GM23338 (cell line): ENCODE measurements at regions not wholly inside any gene's neighbourhood (a gene's known extent, or its start where the extent isn't known, plus 50 kb on each side); places are given as distances from the start of the nearest gene placed in this dataset.

Experiments used
- ATAC-seq: fragments of 200-7000 bp; cut with Tn5 transposase; 3 replicates; pipeline ENCODE4 v1.9.1; 2020
- DNase-seq: peaks from one replicate; pipeline ENCODE4 v3.0.0-alpha.2; 2015; ENCODE audit warnings: low spot score
- H2AFZ ChIP-seq: fragments of 200-600 bp; sonication (generic); 2 replicates; pipeline ENCODE4 v1.8.0; 2016; ENCODE audit warnings: antibody characterized with exemption, mild to moderate bottlenecking, moderate library complexity
- H3F3A ChIP-seq: fragments of 200-600 bp; sonication (generic); replicated peaks from 2 replicates; pipeline ENCODE4 v1.8.0; 2017; ENCODE audit warnings: antibody characterized with exemption, mixed run types, low read depth
- H3K27ac ChIP-seq: fragments of 200-600 bp; sonication (generic); 2 replicates; pipeline ENCODE4 v1.6.1; 2016; ENCODE audit warnings: low read depth
- H3K27me3 ChIP-seq: fragments of 200-600 bp; sonication (generic); 2 replicates; pipeline ENCODE4 v1.8.0; 2016; ENCODE audit warnings: mild to moderate bottlenecking, mixed run types, moderate library complexity; ENCODE audit not compliant: insufficient read depth
- H3K36me3 ChIP-seq: fragments of 200-600 bp; sonication (generic); 2 replicates; pipeline ENCODE4 v1.8.0; 2016; ENCODE audit warnings: mild to moderate bottlenecking; ENCODE audit not compliant: insufficient read depth
- H3K4me1 ChIP-seq: fragments of 200-600 bp; sonication (generic); 2 replicates; pipeline ENCODE4 v1.8.0; 2016; ENCODE audit warnings: mild to moderate bottlenecking, moderate library complexity; ENCODE audit not compliant: insufficient read depth
- H3K4me2 ChIP-seq: fragments of 200-600 bp; sonication (generic); 2 replicates; pipeline ENCODE4 v1.7.1; 2017; ENCODE audit warnings: mixed run types
- H3K4me3 ChIP-seq: fragments of 200-600 bp; sonication (generic); 2 replicates; pipeline ENCODE4 v1.6.1; 2016; ENCODE audit warnings: mixed run types
- H3K79me2 ChIP-seq: fragments of 200-600 bp; sonication (generic); replicated peaks from 2 replicates; pipeline ENCODE4 v1.8.0; 2017; ENCODE audit warnings: mild to moderate bottlenecking; ENCODE audit not compliant: insufficient read depth
- H3K9me2 ChIP-seq: fragments of 200-600 bp; sonication (generic); 2 replicates; pipeline ENCODE4 v1.8.0; 2017; ENCODE audit not compliant: insufficient read depth
- H4K20me1 ChIP-seq: fragments of 200-600 bp; sonication (generic); replicated peaks from 2 replicates; pipeline ENCODE4 v1.8.0; 2017; ENCODE audit warnings: mild to moderate bottlenecking; ENCODE audit not compliant: insufficient read depth
- H3K27ac Mint-ChIP-seq: 2 replicates; pipeline ENCODE4 v1.8.0; 2020; ENCODE audit warnings: inconsistent platforms, mild to moderate bottlenecking, moderate library complexity, mixed read lengths
- H3K27me3 Mint-ChIP-seq: 3 replicates; pipeline ENCODE4 v1.8.0; 2022; ENCODE audit warnings: low read depth, mild to moderate bottlenecking, moderate library complexity, mixed read lengths, inconsistent platforms; ENCODE audit not compliant: insufficient read depth, poor library complexity
- H3K36me3 Mint-ChIP-seq: 3 replicates; pipeline ENCODE4 v1.8.0; 2021; ENCODE audit warnings: low read depth, mild to moderate bottlenecking, inconsistent platforms, moderate library complexity, mixed read lengths
- H3K4me1 Mint-ChIP-seq: 3 replicates; pipeline ENCODE4 v1.8.0; 2020; ENCODE audit warnings: mild to moderate bottlenecking, inconsistent platforms, mixed read lengths
- H3K4me3 Mint-ChIP-seq: 3 replicates; pipeline ENCODE4 v1.8.0; 2021; ENCODE audit warnings: moderate library complexity, mild to moderate bottlenecking, inconsistent platforms, mixed read lengths
- H3K9me3 Mint-ChIP-seq: 3 replicates; pipeline ENCODE4 v1.8.0; 2020; ENCODE audit warnings: moderate library complexity, mild to moderate bottlenecking, inconsistent platforms, mixed read lengths
- CTCF ChIP-seq, 2 experiments: fragments of 200-600 bp in 1 of 2; sonication (generic) in 1 of 2; conservative IDR thresholded peaks; 2 replicates each; pipeline versions ENCODE4 v1.5.1 to v1.6.1; 2016 to 2017; ENCODE audit warnings: antibody characterized with exemption in 2 of 2, low read depth in 2 of 2, mild to moderate bottlenecking in 2 of 2, moderate library complexity in 1 of 2
- ETS1 ChIP-seq: IDR thresholded peaks from 2 replicates; pipeline ENCODE4 v1.6.1; 2016; ENCODE audit warnings: antibody characterized with exemption
- EZH2phosphoT487 ChIP-seq: fragments of 200-600 bp; sonication (generic); IDR thresholded peaks from one replicate; pipeline ENCODE4 v1.8.1; 2018; ENCODE audit warnings: antibody characterized with exemption; ENCODE audit not compliant: unreplicated experiment
- NANOG ChIP-seq: IDR thresholded peaks from 2 replicates; pipeline ENCODE4 v1.6.1; 2016; ENCODE audit warnings: antibody characterized with exemption, borderline replicate concordance
- POLR2AphosphoS5 ChIP-seq: IDR thresholded peaks from 2 replicates; pipeline ENCODE4 v1.6.1; 2016; ENCODE audit warnings: antibody characterized with exemption, low read depth
- ZNF114 ChIP-seq: fragments of 250-450 bp; sonication (Bioruptor Pico); IDR thresholded peaks from 2 replicates; pipeline ENCODE4 v1.5.0; 2020; ENCODE audit warnings: mild to moderate bottlenecking, moderate library complexity
- ZNF331 ChIP-seq: fragments of 250-450 bp; sonication (Bioruptor Pico); IDR thresholded peaks from 2 replicates; pipeline ENCODE4 v1.5.0; 2020; ENCODE audit warnings: low read depth, mild to moderate bottlenecking, moderate library complexity
- ZNF462 ChIP-seq: fragments of 250-450 bp; sonication (Bioruptor Pico); IDR thresholded peaks from 2 replicates; pipeline ENCODE4 v1.5.0; 2020; ENCODE audit warnings: mild to moderate bottlenecking, moderate library complexity

- TF ChIP-seq ETS1 (no peak), ZNF114 (CRISPR knock-in tag) (no peak)
Measured at GRCh38 chr7:96784597-96784996, 75.0 kb upstream of the SEM1 start (continued).

GRCh38 chr7:96786261-96786997 is 76.8 kb upstream of the SEM1 start:
- Histone ChIP-seq H3K4me3 (0 out of 2 replicates have a peak overlapping the region, but pooled peaks have one; percentile 12), H3K27ac (no peak overlapping the region; the same call in none of the 2 replicates), H3K4me2 (peak overlapping the region; percentile 60), H3K27me3 (no peaks in the 10 kb centered on the region), H3K36me3 (no peaks in the 10 kb centered on the region), H3F3A (no peaks in the 10 kb centered on the region), H4K20me1 (no peaks in the 10 kb centered on the region), H3K9me2 (no peaks in the 10 kb centered on the region), H3K79me2 (no peaks in the 10 kb centered on the region), H3K4me1 (peaks cover 16% of the 10 kb centered on the region), H2AFZ (no peak overlapping the region)
- peaks cover 3% of the 10 kb centered on the region for H3K27me3 Mint-ChIP-seq
- peak overlapping the region; percentile 38 for H3K4me3 Mint-ChIP-seq
- H3K4me1 Mint-ChIP-seq: peaks cover 31% of the 10 kb centered on the region
- H3K36me3 Mint-ChIP-seq: no peaks in the 10 kb centered on the region
- H3K27ac Mint-ChIP-seq: peak overlapping the region; percentile 57
- ATAC-seq: peak; percentile 94
- TF ChIP-seq ETS1 (no peak), POLR2AphosphoS5 (no peak), EZH2phosphoT487 (no peak), ZNF462 (CRISPR knock-in tag) (no peak), NANOG (no peak), ZNF331 (CRISPR knock-in tag) (no peak), CTCF (conservative IDR thresholded peaks at IDR 0.05; ENCODE audit: low read depth in 2 of 2) (no peak)
- no peaks in the 10 kb centered on the region for H3K9me3 Mint-ChIP-seq
- peak; percentile 79 for DNase-seq
